HepG2 (cell line): ENCODE measurements at regions not wholly inside any gene's neighbourhood (a gene's known extent, or its start where the extent isn't known, plus 50 kb on each side); places are given as distances from the start of the nearest gene placed in this dataset.

ENCODE experiments used
- ATAC-seq: fragments of 200-7000 bp; cut with Tn5 transposase; 3 replicates; pipeline ENCODE4 v1.9.1; 2020; ENCODE audit warnings: mild to moderate bottlenecking, moderate library complexity
- BruUV-seq: library from RNA; stranded (reverse); fragments of 400-500 nt; replicated peaks from 2 replicates; lab custom pipeline; 2021; lab: Mats Ljungman, UMichigan
- CTCF ChIA-PET: fragments of 300-600 bp; formaldehyde crosslinking; extraction: SDS; loops from one replicate; lab custom pipeline; 2021; ENCODE audit warnings: low total read pairs, inconsistent platforms, low intra/inter-chr PET ratio; lab: Yijun Ruan, JAX
- POLR2A ChIA-PET: fragments of 350-600 bp; sonication (Branson Sonifier 250); formaldehyde crosslinking; loops from one replicate; lab custom pipeline; 2020; ENCODE audit warnings: antibody characterized with exemption, inconsistent platforms; lab: Yijun Ruan, JAX
- DNase-seq: peaks from one replicate; pipeline ENCODE4 v3.0.0-alpha.2; 2015; ENCODE audit warnings: low spot score
- FAIRE-seq: peaks from 3 replicates; lab custom pipeline; 2011; peaks lifted over from hg19 to GRCh38; lab: Jason Lieb, UNC
- H2AFZ ChIP-seq: one replicate; pipeline ENCODE4 v1.6.1; 2011; ENCODE audit warnings: low read length, inconsistent platforms
- H3K27ac ChIP-seq: fragments of 300-600 bp; 3 replicates; pipeline ENCODE4 v1.8.0; 2011; ENCODE audit warnings: mixed run types, mild to moderate bottlenecking, mixed read lengths, low read length, inconsistent platforms; ENCODE audit not compliant: insufficient read depth; ENCODE audit errors: extremely low read length
- H3K27me3 ChIP-seq, 2 experiments: fragments of 200-600 bp in 1 of 2; 2 replicates in 1 of 2; 3 replicates in 1 of 2; pipeline versions ENCODE4 v1.6.0 to v1.8.0; 2011; ENCODE audit warnings: low read length in 2 of 2, mild to moderate bottlenecking in 2 of 2, moderate library complexity in 2 of 2, inconsistent platforms in 1 of 2; ENCODE audit not compliant: insufficient read depth in 2 of 2, control insufficient read depth in 1 of 2
- H3K36me3 ChIP-seq, 2 experiments: fragments of 200-600 bp in 1 of 2; replicated peaks in 1 of 2; 2 replicates in 1 of 2; 3 replicates in 1 of 2; pipeline versions ENCODE4 v1.5.1 to v1.8.0; 2011; ENCODE audit warnings: low read length in 2 of 2, inconsistent platforms in 1 of 2; ENCODE audit not compliant: insufficient read depth in 2 of 2, control insufficient read depth in 1 of 2
- H3K4me1 ChIP-seq: 2 replicates; pipeline ENCODE4 v1.5.1; 2012; ENCODE audit warnings: low read length, inconsistent platforms; ENCODE audit not compliant: insufficient read depth
- H3K4me2 ChIP-seq: 2 replicates; pipeline ENCODE4 v1.6.0; 2011; ENCODE audit warnings: low read depth, low read length, inconsistent platforms
- H3K4me3 ChIP-seq, 3 experiments: fragments of 200-600 bp in 1 of 3; sonication (generic), shearing (Covaris generic) in 1 of 3; replicated peaks in 1 of 3; 2 replicates each; pipeline ENCODE4 v1.5.1; 2011 to 2016; ENCODE audit warnings: low read length in 3 of 3, inconsistent platforms in 2 of 3, low read depth in 2 of 3, mild to moderate bottlenecking in 2 of 3, control low read depth in 1 of 3, mixed read lengths in 1 of 3; ENCODE audit not compliant: insufficient read depth in 1 of 3
- H3K79me2 ChIP-seq: one replicate; pipeline ENCODE4 v1.6.1; 2011; ENCODE audit warnings: low read length, inconsistent platforms; ENCODE audit not compliant: insufficient read depth
- H3K9ac ChIP-seq: 2 replicates; pipeline ENCODE4 v1.6.0; 2011; ENCODE audit warnings: mild to moderate bottlenecking, low read depth, low read length, inconsistent platforms; ENCODE audit not compliant: insufficient read depth
- H3K9me3 ChIP-seq: 2 replicates; pipeline ENCODE4 v1.5.1; 2012; ENCODE audit warnings: mild to moderate bottlenecking, low read length
- H4K20me1 ChIP-seq: 2 replicates; pipeline ENCODE4 v1.6.0; 2011; ENCODE audit warnings: inconsistent platforms, mild to moderate bottlenecking, low read length, moderate library complexity; ENCODE audit not compliant: insufficient read depth
- ARHGAP35 ChIP-seq: sonication (generic); formaldehyde crosslinking; IDR thresholded peaks from 2 replicates; pipeline ENCODE4 v1.9.0; 2022; ENCODE audit warnings: mild to moderate bottlenecking, inconsistent platforms, moderate library complexity, missing genetic modification reagents, borderline replicate concordance
- ATF3 ChIP-seq: sonication (generic); formaldehyde crosslinking; IDR thresholded peaks from 2 replicates; pipeline ENCODE4 v1.4.0; 2020; ENCODE audit warnings: missing genetic modification reagents
- HNRNPLL ChIP-seq: fragments of 200-400 bp; formaldehyde crosslinking; IDR thresholded peaks from 2 replicates; pipeline ENCODE4 v1.6.1; 2017; ENCODE audit warnings: mild to moderate bottlenecking, low read depth, low read length; ENCODE audit not compliant: poor library complexity, severe bottlenecking
- SIN3B ChIP-seq: fragments of 150-350 bp; IDR thresholded peaks from 2 replicates; pipeline ENCODE4 v1.6.1; 2014; ENCODE audit warnings: low read length
- SMC3 ChIP-seq: IDR thresholded peaks from 2 replicates; pipeline ENCODE4 v1.6.1; 2011; ENCODE audit warnings: low read length, improper control_type of control experiment
- ZNF256 ChIP-seq: sonication (generic); formaldehyde crosslinking; conservative IDR thresholded peaks from 2 replicates; pipeline ENCODE4 v1.4.0; 2020; ENCODE audit warnings: missing genetic modification reagents
- ZNF768 ChIP-seq: sonication (generic); formaldehyde crosslinking; IDR thresholded peaks from 2 replicates; pipeline ENCODE4 v1.4.0; 2020; ENCODE audit warnings: missing genetic modification reagents
- ZNF850 ChIP-seq: sonication (generic); formaldehyde crosslinking; conservative IDR thresholded peaks from 2 replicates; pipeline ENCODE4 v1.9.0; 2021; ENCODE audit warnings: mild to moderate bottlenecking, missing genetic modification reagents
- WGBS: methylation state at CpG from one replicate; pipeline ENCODE4 v1.1.6; 2017; ENCODE audit warnings: low lambda C conversion rate; 5-methylcytosine and 5-hydroxymethylcytosine counted together
- in situ Hi-C: cut with HindIII; loops from 2 replicates; pipeline ENCODE4 v1.10.0; 2017; ENCODE audit warnings: low pct_unique_long_range_greater_than_20kb; ENCODE audit not compliant: extremely low pct_ligation_motif_present
- intact Hi-C: fragments of 100-400 bp; cut with micrococcal nuclease; formaldehyde crosslinking; loops from one replicate; pipeline ENCODE4 v1.10.0; 2022; ENCODE audit not compliant: unreplicated experiment

- TF ChIP-seq ARHGAP35 (no peak), SMC3 (no peak)
- TF ChIP-seq, all 625 proteins: peak for 0
These were observed 136.6 kb downstream of the OMA1 start (continued) for GRCh38 chr1:58409890-58410289.

DNA sequence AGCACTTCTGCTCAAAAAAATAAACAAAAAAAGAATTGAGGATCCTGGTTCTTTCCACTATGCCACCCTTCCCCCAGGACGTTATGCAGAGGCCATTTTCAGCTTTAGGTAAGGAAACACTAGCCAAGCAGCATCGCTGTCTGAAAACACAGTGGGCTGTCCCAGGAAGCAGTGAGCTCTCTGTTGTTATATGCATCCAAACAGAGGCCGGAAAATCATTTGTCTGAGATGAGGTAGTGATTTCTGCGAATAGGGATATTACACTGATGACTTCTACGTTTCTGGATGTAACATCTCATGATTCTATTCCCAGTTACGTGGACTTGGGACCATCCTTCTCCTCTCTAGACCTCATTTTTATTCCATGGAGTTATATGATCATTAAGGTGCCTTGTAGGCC, 137.2 kb downstream of the OMA1 start:
- intact Hi-C loops (no loop called here), in situ Hi-C loops (no loop called here)
- ChIA-PET POLR2A (no interaction called here), CTCF (no interaction called here)
- TF ChIP-seq ATF3, result no peak
- no peak for TF ChIP-seq HNRNPLL
- TF ChIP-seq ZNF256 (CRISPR knock-in tag), result no peak
- TF ChIP-seq ZNF850, result no peak
- no peaks in the 10 kb centered on the region for H3K27me3 ChIP-seq
- H3K4me3 ChIP-seq, result no peak overlapping the region
- no peak overlapping the region for H3K27ac ChIP-seq
- no peak for FAIRE-seq
- H3K4me1 ChIP-seq, result no peaks in the 10 kb centered on the region
- H3K9ac ChIP-seq, result no peak overlapping the region
- DNase-seq, result no peak
- H3K79me2 ChIP-seq, result no peaks in the 10 kb centered on the region
- H3K9me3 ChIP-seq, result no peaks in the 10 kb centered on the region
- H3K36me3 ChIP-seq, result no peaks in the 10 kb centered on the region
- BruUV-seq, result no TSS peak
- no peak for ATAC-seq
- WGBS, result 23% methylated on average over 6 of the region's 6 CpGs
- H3K4me2 ChIP-seq, result no peak overlapping the region
- H4K20me1 ChIP-seq, result no peaks in the 10 kb centered on the region
- H2AFZ ChIP-seq, result no peak overlapping the region

GRCh38 chr1:58406301-58407071, 140.0 kb downstream of the OMA1 start:
- Histone ChIP-seq H2AFZ (no peak overlapping the region), H3K9me3 (no peaks in the 10 kb centered on the region), H3K27me3 (no peaks in the 10 kb centered on the region), H3K27ac (no peak overlapping the region), H3K4me2 (no peak overlapping the region), H4K20me1 (no peaks in the 10 kb centered on the region), H3K36me3 (no peaks in the 10 kb centered on the region), H3K9ac (no peak overlapping the region), H3K79me2 (no peaks in the 10 kb centered on the region), H3K4me1 (no peaks in the 10 kb centered on the region), H3K4me3 (no peak overlapping the region)
- peak; percentile 43; the same call in 1 of the 2 replicates for TF ChIP-seq ZNF768
- TF ChIP-seq SIN3B, result no peak
- in situ Hi-C loops (no loop called here), intact Hi-C loops (no loop called here)
- FAIRE-seq (no peak), DNase-seq (no peak), ATAC-seq (no peak)
- CTCF ChIA-PET, result no interaction called here
- POLR2A ChIA-PET, result no interaction called here
- 29% methylated on average over 11 of the region's 12 CpGs for WGBS
- no TSS peak for BruUV-seq
